ENCODE measurements at regions not wholly inside any gene's neighbourhood (a gene's known extent, or its start where the extent isn't known, plus 50 kb on each side); places are given as distances from the start of the nearest gene placed in this dataset.
"Not testable (repeated sequence)": the region's sequence is repeated elsewhere in the genome, so short reads cannot be mapped to it uniquely, and the experiment has no call there.

GRCh38 chr10:55180357-55180756 lies 379.3 kb upstream of the PCDH15 start:
- no peak overlapping the region for H3K27ac ChIP-seq
- H3K9me3 ChIP-seq = no peaks in the 10 kb centered on the region
- H3K4me1 ChIP-seq = no peaks in the 10 kb centered on the region
- intact Hi-C loops (cut with DNase I; ENCODE audit: low total_unique reads) = no loop called here
- TF ChIP-seq POLR2A (IDR thresholded peaks at IDR 0.05) (no peak), CTCF (IDR thresholded peaks at IDR 0.05) (no peak)
- no peak for DNase-seq
- H3K36me3 ChIP-seq = no peaks in the 10 kb centered on the region
- H3K4me3 ChIP-seq = no peak overlapping the region
- H3K27me3 ChIP-seq = no peaks in the 10 kb centered on the region

- Histone ChIP-seq H3K27ac (no peak overlapping the region), H3K4me3 (no peak overlapping the region), H3K36me3 (no peaks in the 10 kb centered on the region), H3K4me1 (no peaks in the 10 kb centered on the region), H3K9me3 (no peaks in the 10 kb centered on the region), H3K27me3 (no peaks in the 10 kb centered on the region)
- intact Hi-C loops (cut with DNase I; ENCODE audit: low total_unique reads) = no loop called here
- TF ChIP-seq CTCF (IDR thresholded peaks at IDR 0.05) (no peak), POLR2A (IDR thresholded peaks at IDR 0.05) (no peak)
- DNase-seq = no peak
These were observed 373.4 kb upstream of the PCDH15 start for GRCh38 chr10:55174419-55174818.

- Histone ChIP-seq H3K4me1 (no peaks in the 10 kb centered on the region), H3K36me3 (no peaks in the 10 kb centered on the region), H3K4me3 (no peak overlapping the region), H3K27ac (no peak overlapping the region), H3K27me3 (no peaks in the 10 kb centered on the region), H3K9me3 (no peaks in the 10 kb centered on the region)
- intact Hi-C loops (cut with DNase I; ENCODE audit: low total_unique reads) = no loop called here
- no peak for DNase-seq
- TF ChIP-seq POLR2A (IDR thresholded peaks at IDR 0.05) (no peak), CTCF (IDR thresholded peaks at IDR 0.05) (no peak)
These were observed 368.5 kb upstream of the PCDH15 start for GRCh38 chr10:55169493-55169892.

- no peak overlapping the region for H3K4me3 ChIP-seq
- no peaks in the 10 kb centered on the region for H3K9me3 ChIP-seq
- intact Hi-C loops (cut with DNase I; ENCODE audit: low total_unique reads) = no loop called here
- TF ChIP-seq CTCF (IDR thresholded peaks at IDR 0.05) = no peak
- TF ChIP-seq POLR2A (IDR thresholded peaks at IDR 0.05) = no peak
- H3K27me3 ChIP-seq = no peaks in the 10 kb centered on the region
- DNase-seq = no peak
- no peaks in the 10 kb centered on the region for H3K4me1 ChIP-seq
- no peaks in the 10 kb centered on the region for H3K36me3 ChIP-seq
- no peak overlapping the region for H3K27ac ChIP-seq
These were observed 367.3 kb upstream of the PCDH15 start for GRCh38 chr10:55168343-55168742.

GRCh38 chr10:55163388-55163979 lies 362.5 kb upstream of the PCDH15 start:
- Histone ChIP-seq H3K4me3 (no peak overlapping the region), H3K4me1 (no peaks in the 10 kb centered on the region), H3K9me3 (no peaks in the 10 kb centered on the region), H3K27ac (no peak overlapping the region), H3K27me3 (no peaks in the 10 kb centered on the region), H3K36me3 (no peaks in the 10 kb centered on the region)
- DNase-seq = no peak
- intact Hi-C loops (cut with DNase I; ENCODE audit: low total_unique reads) = no loop called here
- TF ChIP-seq POLR2A (IDR thresholded peaks at IDR 0.05) = no peak
- TF ChIP-seq CTCF (IDR thresholded peaks at IDR 0.05) = no peak

- H3K9me3 ChIP-seq; DNase-seq; H3K4me3 ChIP-seq; H3K36me3 ChIP-seq; H3K27me3 ChIP-seq; H3K4me1 ChIP-seq; intact Hi-C loops (cut with DNase I; ENCODE audit: low total_unique reads); H3K27ac ChIP-seq: not testable (repeated sequence)
These were observed 361.3 kb upstream of the PCDH15 start for GRCh38 chr10:55162321-55162720.

Measured in uterus (tissue), 3 donors.